ENCODE measurements at regions not wholly inside any gene's neighbourhood (a gene's known extent, or its start where the extent isn't known, plus 50 kb on each side); places are given as distances from the start of the nearest gene placed in this dataset.
A peak's percentile ranks its signal among the peaks of the same experiment; 100 is the strongest.

- TF ChIP-seq POLR2A (IDR thresholded peaks at IDR 0.05), result no peak
- TF ChIP-seq, protein P1, sequence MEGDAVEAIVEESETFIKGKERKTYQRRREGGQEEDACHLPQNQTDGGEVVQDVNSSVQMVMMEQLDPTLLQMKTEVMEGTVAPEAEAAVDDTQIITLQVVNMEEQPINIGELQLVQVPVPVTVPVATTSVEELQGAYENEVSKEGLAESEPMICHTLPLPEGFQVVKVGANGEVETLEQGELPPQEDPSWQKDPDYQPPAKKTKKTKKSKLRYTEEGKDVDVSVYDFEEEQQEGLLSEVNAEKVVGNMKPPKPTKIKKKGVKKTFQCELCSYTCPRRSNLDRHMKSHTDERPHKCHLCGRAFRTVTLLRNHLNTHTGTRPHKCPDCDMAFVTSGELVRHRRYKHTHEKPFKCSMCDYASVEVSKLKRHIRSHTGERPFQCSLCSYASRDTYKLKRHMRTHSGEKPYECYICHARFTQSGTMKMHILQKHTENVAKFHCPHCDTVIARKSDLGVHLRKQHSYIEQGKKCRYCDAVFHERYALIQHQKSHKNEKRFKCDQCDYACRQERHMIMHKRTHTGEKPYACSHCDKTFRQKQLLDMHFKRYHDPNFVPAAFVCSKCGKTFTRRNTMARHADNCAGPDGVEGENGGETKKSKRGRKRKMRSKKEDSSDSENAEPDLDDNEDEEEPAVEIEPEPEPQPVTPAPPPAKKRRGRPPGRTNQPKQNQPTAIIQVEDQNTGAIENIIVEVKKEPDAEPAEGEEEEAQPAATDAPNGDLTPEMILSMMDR (IDR thresholded peaks at IDR 0.05), result no peak
- intact Hi-C loops (cut with DNase I), result no loop called here
- WGBS, 4 donors, result 31 to 55% methylated on average over 2 of the region's 2 CpGs; no CpG with 5 or more reads in 2 of the 4 donors
- no peak overlapping the region for H3K4me3 ChIP-seq
- H3K9me3 ChIP-seq, result no peaks in the 10 kb centered on the region
- H3K36me3 ChIP-seq, result no peaks in the 10 kb centered on the region
- no peaks in the 10 kb centered on the region for H3K27me3 ChIP-seq
- peak in 1 of 4 donors; percentile 50 for ATAC-seq
- DNase-seq, result no peak
- H3K4me1 ChIP-seq, result peaks cover 0 to 3% (median 0%) of the 10 kb centered on the region in 12 donors
- no peak overlapping the region for H3K27ac ChIP-seq
Measured at GRCh38 chr1:67542747-67543146, 112.5 kb upstream of the SERBP1 start.

GRCh38 chr1:67544921-67545320 is 114.7 kb upstream of the SERBP1 start:
- no peak for DNase-seq
- intact Hi-C loops (cut with DNase I), result no loop called here
- H3K27ac ChIP-seq, result no peak overlapping the region
- H3K36me3 ChIP-seq, result no peaks in the 10 kb centered on the region
- WGBS, 4 donors, result 92 to 97% (median 96%) methylated on average over 1 of the region's 1 CpG
- H3K4me3 ChIP-seq, result no peak overlapping the region
- ATAC-seq, result no peak
- H3K4me1 ChIP-seq, result no peaks in the 10 kb centered on the region
- H3K9me3 ChIP-seq, result no peaks in the 10 kb centered on the region
- TF ChIP-seq, protein P1 (IDR thresholded peaks at IDR 0.05), result no peak
- TF ChIP-seq POLR2A (IDR thresholded peaks at IDR 0.05), result no peak
- no peaks in the 10 kb centered on the region for H3K27me3 ChIP-seq

GRCh38 chr1:67545364-67545763 is 115.2 kb upstream of the SERBP1 start:
- TF ChIP-seq POLR2A (IDR thresholded peaks at IDR 0.05), result no peak
- TF ChIP-seq, protein P1 (IDR thresholded peaks at IDR 0.05), result no peak
- intact Hi-C loops (cut with DNase I), result no loop called here
- DNase-seq (no peak), ATAC-seq (no peak)
- no peak overlapping the region for H3K27ac ChIP-seq
- no peaks in the 10 kb centered on the region for H3K9me3 ChIP-seq
- whole genome bisulfite sequencing, 4 donors, result 90 to 100% (median 95%) methylated on average over 1 of the region's 1 CpG
- no peaks in the 10 kb centered on the region for H3K36me3 ChIP-seq
- H3K4me3 ChIP-seq, result no peak overlapping the region
- no peaks in the 10 kb centered on the region for H3K4me1 ChIP-seq
- H3K27me3 ChIP-seq, result no peaks in the 10 kb centered on the region

DNA sequence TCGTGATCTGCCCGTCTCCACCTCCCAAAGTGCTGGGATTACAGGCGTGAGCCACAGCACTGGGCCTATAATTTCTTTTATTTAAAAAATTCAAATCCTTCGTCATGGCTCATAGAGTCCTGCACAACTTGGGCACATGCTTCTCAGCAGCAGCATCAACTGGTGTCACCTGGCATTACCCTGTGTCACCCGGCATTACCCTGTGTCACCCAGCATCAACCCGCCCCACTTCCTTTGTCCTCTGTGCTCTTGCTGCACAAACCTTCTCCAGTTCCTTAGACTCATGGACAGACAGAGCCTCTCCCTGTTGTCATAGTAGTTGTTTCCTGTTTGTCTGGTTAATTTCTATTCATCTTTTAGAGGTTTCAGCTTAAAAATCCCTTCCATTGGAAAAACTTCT is 121.2 kb upstream of the SERBP1 start:
- 91 to 94% (median 92%) methylated on average over 6 of the region's 6 CpGs for WGBS, 4 donors
- H3K36me3 ChIP-seq, result no peaks in the 10 kb centered on the region
- TF ChIP-seq, protein P1 (IDR thresholded peaks at IDR 0.05), result no peak
- TF ChIP-seq POLR2A (IDR thresholded peaks at IDR 0.05), result no peak

More for the DNA sequence above, 121.2 kb upstream of the SERBP1 start:
- Histone ChIP-seq H3K4me1 (no peaks in the 10 kb centered on the region), H3K4me3 (no peak overlapping the region), H3K27ac (no peak overlapping the region), H3K27me3 (no peaks in the 10 kb centered on the region), H3K9me3 (no peaks in the 10 kb centered on the region)
- ATAC-seq (no peak), DNase-seq (no peak)
- intact Hi-C loops (cut with DNase I), result no loop called here

All from heart left ventricle (tissue), 16 donors.